PFSK-1 (cell line): ENCODE measurements at regions not wholly inside any gene's neighbourhood (a gene's known extent, or its start where the extent isn't known, plus 50 kb on each side); places are given as distances from the start of the nearest gene placed in this dataset.

ENCODE experiments used
- FOXP2 ChIP-seq: optimal IDR thresholded peaks from 2 replicates; pipeline ENCODE3; 2011; ENCODE audit warnings: borderline replicate concordance, control low read depth, inconsistent platforms; ENCODE audit not compliant: insufficient read depth; ENCODE audit errors: extremely low read length, extremely low read depth
- POLR2AphosphoS5 ChIP-seq: IDR thresholded peaks from 2 replicates; pipeline ENCODE4 v1.6.1; 2012; ENCODE audit warnings: low read depth, mild to moderate bottlenecking, control low read depth, low read length, moderate library complexity
- REST ChIP-seq, 2 experiments: IDR thresholded peaks; 2 replicates each; pipeline versions ENCODE4 v1.6.1 to v1.8.0; 2011 to 2012; ENCODE audit warnings: low read depth in 2 of 2, low read length in 2 of 2, control low read depth in 1 of 2, inconsistent platforms in 1 of 2, mild to moderate bottlenecking in 1 of 2, moderate library complexity in 1 of 2; ENCODE audit not compliant: insufficient read depth in 1 of 2
- SIN3A ChIP-seq: IDR thresholded peaks from 2 replicates; pipeline ENCODE4 v1.6.1; 2012; ENCODE audit warnings: mild to moderate bottlenecking, low read length, moderate library complexity, borderline replicate concordance; ENCODE audit not compliant: insufficient read depth
- TAF1 ChIP-seq: IDR thresholded peaks from 2 replicates; pipeline ENCODE4 v1.6.1; 2012; ENCODE audit warnings: low read length, control low read depth, borderline replicate concordance; ENCODE audit not compliant: insufficient read depth

GRCh38 chr1:234884006-234884405 lies 244.6 kb downstream of the TOMM20 start:
- TF ChIP-seq SIN3A: no peak
- TF ChIP-seq POLR2AphosphoS5: no peak
- no peak for TF ChIP-seq TAF1
- no peak for TF ChIP-seq REST (IDR thresholded peaks at IDR 0.05; ENCODE audit: insufficient read depth in 1 of 2, low read depth in 2 of 2, low read length in 2 of 2)
- no peak for TF ChIP-seq FOXP2
